PC-3 (cell line): ENCODE measurements at regions not wholly inside any gene's neighbourhood (a gene's known extent, or its start where the extent isn't known, plus 50 kb on each side); places are given as distances from the start of the nearest gene placed in this dataset.
A peak's percentile ranks its signal among the peaks of the same experiment; 100 is the strongest.

ENCODE experiments used
- ATAC-seq: fragments of 200-7000 bp; cut with Tn5 transposase; 2 replicates; pipeline ENCODE4 v1.9.1; 2020; ENCODE audit warnings: mild to moderate bottlenecking, moderate library complexity
- BruUV-seq: library from RNA; stranded (reverse); fragments of 400-500 nt; replicated peaks from 2 replicates; lab custom pipeline; 2021; lab: Mats Ljungman, UMichigan
- CTCF ChIA-PET: fragments of 300-600 bp; sonication (Branson Sonifier 250); formaldehyde crosslinking; loops from one replicate; lab custom pipeline; 2022; ENCODE audit warnings: antibody characterized with exemption; lab: Charles Lee
- POLR2A ChIA-PET: fragments of 300-600 bp; sonication (Branson Sonifier 250); formaldehyde crosslinking; loops from one replicate; lab custom pipeline; 2022; ENCODE audit warnings: antibody characterized with exemption; ENCODE audit not compliant: unreplicated experiment; lab: Charles Lee
- DNase-seq: peaks from one replicate; pipeline ENCODE4 v3.0.0-alpha.2; 2015
- H2AFZ ChIP-seq: fragments of 300-600 bp; sonication (generic); 2 replicates; pipeline ENCODE4 v1.6.0; 2016; ENCODE audit warnings: antibody characterized with exemption, low read length
- H3F3A ChIP-seq: fragments of 300-600 bp; sonication (generic); one replicate; pipeline ENCODE4 v1.6.0; 2017; ENCODE audit warnings: antibody characterized with exemption, low read length, control low read depth, mild to moderate bottlenecking; ENCODE audit not compliant: unreplicated experiment
- H3K27ac ChIP-seq: fragments of 300-600 bp; sonication (generic); 2 replicates; pipeline ENCODE4 v1.5.1; 2016; ENCODE audit warnings: mild to moderate bottlenecking, low read length
- H3K27me3 ChIP-seq: fragments of 300-600 bp; sonication (generic); 2 replicates; pipeline ENCODE4 v1.6.1; 2016; ENCODE audit warnings: low read length, mixed read lengths
- H3K36me3 ChIP-seq: fragments of 300-600 bp; sonication (generic); 2 replicates; pipeline ENCODE4 v1.6.1; 2016; ENCODE audit warnings: low read depth, mixed run types, low read length, mixed read lengths
- H3K4me1 ChIP-seq: fragments of 300-600 bp; sonication (generic); 2 replicates; pipeline ENCODE4 v1.5.1; 2016; ENCODE audit warnings: low read length; ENCODE audit not compliant: insufficient read depth
- H3K4me2 ChIP-seq: fragments of 300-600 bp; sonication (generic); 2 replicates; pipeline ENCODE4 v1.6.0; 2016; ENCODE audit warnings: low read length
- H3K4me3 ChIP-seq: fragments of 300-600 bp; sonication (generic); 2 replicates; pipeline ENCODE4 v1.5.1; 2016; ENCODE audit warnings: mild to moderate bottlenecking, low read length, mixed read lengths
- H3K79me2 ChIP-seq: fragments of 300-600 bp; sonication (generic); 2 replicates; pipeline ENCODE4 v1.6.1; 2017; ENCODE audit warnings: low read length, mixed read lengths
- H3K9ac ChIP-seq: fragments of 300-600 bp; sonication (generic); 2 replicates; pipeline ENCODE4 v1.6.0; 2016; ENCODE audit warnings: mild to moderate bottlenecking, low read length
- H3K9me2 ChIP-seq: fragments of 300-600 bp; sonication (generic); replicated peaks from 2 replicates; pipeline ENCODE4 v1.6.1; 2016; ENCODE audit warnings: mixed run types, low read length, mixed read lengths
- H3K9me3 ChIP-seq: fragments of 300-600 bp; sonication (generic); 2 replicates; pipeline ENCODE4 v1.6.1; 2016; ENCODE audit warnings: low read length, mixed read lengths
- H4K20me1 ChIP-seq: fragments of 300-600 bp; sonication (generic); 2 replicates; pipeline ENCODE4 v1.6.1; 2016; ENCODE audit warnings: low read length, mixed read lengths
- EZH2 ChIP-seq: fragments of 300-600 bp; sonication (generic); IDR thresholded peaks from one replicate; pipeline ENCODE4 v1.6.1; 2017; ENCODE audit warnings: antibody characterized with exemption, mild to moderate bottlenecking, low read length; ENCODE audit not compliant: unreplicated experiment
- EZH2phosphoT487 ChIP-seq: fragments of 300-600 bp; sonication (generic); IDR thresholded peaks from 2 replicates; pipeline ENCODE4 v1.6.1; 2018; ENCODE audit warnings: mild to moderate bottlenecking, antibody characterized with exemption, low read length, borderline replicate concordance
- intact Hi-C: fragments of 100-400 bp; cut with micrococcal nuclease; formaldehyde crosslinking; loops from 2 replicates; pipeline ENCODE4 v1.9.0; 2023
- TF ChIP-seq, protein P1 (sequence below): fragments of 300-600 bp; sonication (generic); conservative IDR thresholded peaks from 2 replicates; pipeline ENCODE4 v1.5.1; 2017; ENCODE audit warnings: antibody characterized with exemption, low read depth, mild to moderate bottlenecking, low read length

DNA sequence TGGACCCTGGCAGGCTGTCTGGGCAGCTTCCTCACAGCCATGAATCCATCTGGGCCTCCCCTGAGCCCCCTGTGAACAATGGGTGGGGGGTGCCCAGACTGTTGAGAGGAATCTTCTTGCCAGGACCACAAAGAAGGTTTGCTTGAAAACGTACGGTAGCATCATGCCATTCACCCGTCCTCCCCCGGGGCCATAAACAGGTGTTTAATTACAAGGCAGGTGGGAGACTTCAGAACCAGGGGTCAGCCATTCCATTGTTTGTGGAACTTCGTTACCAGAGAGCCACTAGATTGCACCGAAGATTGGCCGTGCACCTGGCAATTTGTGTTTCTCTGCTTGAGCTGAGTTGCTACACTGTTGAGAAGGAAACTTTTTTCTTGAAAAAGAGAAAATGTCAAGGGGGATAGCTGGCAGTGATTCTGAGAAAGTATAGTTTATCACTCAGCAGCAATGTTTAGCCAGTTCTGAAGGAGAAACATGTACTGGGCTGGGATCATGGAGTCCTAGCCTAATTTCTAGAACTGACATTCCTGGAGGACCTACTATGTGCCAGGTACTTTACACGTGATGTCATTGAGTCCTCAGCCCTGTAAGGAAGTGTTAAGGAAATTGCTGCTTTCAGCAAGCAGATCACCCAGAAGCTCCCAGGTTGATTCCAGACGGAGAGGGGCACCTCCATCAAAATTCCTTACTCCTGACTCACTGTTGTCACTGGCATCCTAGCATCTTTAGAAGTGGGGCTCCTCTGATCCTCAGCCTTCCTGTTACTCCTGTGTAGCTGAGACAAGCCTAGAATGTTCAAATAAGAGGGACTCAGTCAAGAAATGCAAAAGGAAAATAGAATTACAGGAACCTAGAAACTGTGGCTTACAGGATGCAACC is 103.8 kb upstream of the UBE2E1 start:
- CTCF ChIA-PET: interaction anchor here (0.6 kb wide), 1 partner anchor 56 kb away, joined by 3 read pairs; no protein-coding TSS in a partner anchor
- Histone ChIP-seq H3K4me3 (no peak overlapping the region), H3K36me3 (no peaks in the 10 kb centered on the region), H3K27ac (no peak overlapping the region), H3K79me2 (no peaks in the 10 kb centered on the region), H3F3A (no peaks in the 10 kb centered on the region), H3K4me2 (no peak overlapping the region), H3K9me3 (no peaks in the 10 kb centered on the region), H4K20me1 (no peaks in the 10 kb centered on the region), H3K4me1 (peaks cover 9% of the 10 kb centered on the region; the same call in 1 of the 2 replicates), H3K27me3 (no peaks in the 10 kb centered on the region), H3K9ac (no peak overlapping the region), H3K9me2 (no peaks in the 10 kb centered on the region), H2AFZ (no peak overlapping the region)
- TF ChIP-seq, protein P1, sequence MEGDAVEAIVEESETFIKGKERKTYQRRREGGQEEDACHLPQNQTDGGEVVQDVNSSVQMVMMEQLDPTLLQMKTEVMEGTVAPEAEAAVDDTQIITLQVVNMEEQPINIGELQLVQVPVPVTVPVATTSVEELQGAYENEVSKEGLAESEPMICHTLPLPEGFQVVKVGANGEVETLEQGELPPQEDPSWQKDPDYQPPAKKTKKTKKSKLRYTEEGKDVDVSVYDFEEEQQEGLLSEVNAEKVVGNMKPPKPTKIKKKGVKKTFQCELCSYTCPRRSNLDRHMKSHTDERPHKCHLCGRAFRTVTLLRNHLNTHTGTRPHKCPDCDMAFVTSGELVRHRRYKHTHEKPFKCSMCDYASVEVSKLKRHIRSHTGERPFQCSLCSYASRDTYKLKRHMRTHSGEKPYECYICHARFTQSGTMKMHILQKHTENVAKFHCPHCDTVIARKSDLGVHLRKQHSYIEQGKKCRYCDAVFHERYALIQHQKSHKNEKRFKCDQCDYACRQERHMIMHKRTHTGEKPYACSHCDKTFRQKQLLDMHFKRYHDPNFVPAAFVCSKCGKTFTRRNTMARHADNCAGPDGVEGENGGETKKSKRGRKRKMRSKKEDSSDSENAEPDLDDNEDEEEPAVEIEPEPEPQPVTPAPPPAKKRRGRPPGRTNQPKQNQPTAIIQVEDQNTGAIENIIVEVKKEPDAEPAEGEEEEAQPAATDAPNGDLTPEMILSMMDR: no peak
- TF ChIP-seq EZH2 (no peak), EZH2phosphoT487 (no peak)
- BruUV-seq: no TSS peak
- POLR2A ChIA-PET: no interaction called here
- ATAC-seq: peak; percentile 98
- DNase-seq: peak; percentile 83
- intact Hi-C loops: no loop called here

DNA sequence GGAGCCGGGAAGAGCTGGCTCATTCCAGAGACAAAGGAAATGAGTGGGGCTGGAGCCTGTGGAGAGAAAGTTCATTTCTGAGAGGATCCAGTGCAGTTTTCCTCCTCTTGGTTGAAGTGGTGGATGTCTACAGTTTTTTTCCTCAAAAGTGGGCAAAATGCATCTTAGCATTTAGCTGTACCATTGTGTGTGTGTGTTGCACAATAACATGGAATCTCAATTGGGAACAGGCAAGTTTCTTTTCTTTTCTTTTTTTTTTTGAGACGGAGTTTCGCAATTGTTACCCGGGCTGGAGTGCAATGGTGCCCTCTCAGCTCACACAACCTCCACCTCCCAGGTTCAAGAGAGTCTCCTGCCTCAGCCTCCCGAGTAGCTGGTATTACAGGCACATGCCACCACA is 101.5 kb upstream of the UBE2E1 start:
- TF ChIP-seq, protein P1: no peak
- TF ChIP-seq EZH2phosphoT487 (no peak), EZH2 (no peak)
- no peak for DNase-seq
- no peaks in the 10 kb centered on the region for H3F3A ChIP-seq
- peaks cover 9% of the 10 kb centered on the region; the same call in 1 of the 2 replicates for H3K4me1 ChIP-seq
- no peaks in the 10 kb centered on the region for H3K9me3 ChIP-seq
- no peak overlapping the region for H2AFZ ChIP-seq
- H3K36me3 ChIP-seq: no peaks in the 10 kb centered on the region
- BruUV-seq: no TSS peak
- no peak overlapping the region for H3K27ac ChIP-seq
- POLR2A ChIA-PET: interaction anchor here (0.7 kb wide), 1 partner anchor 284 kb away, joined by 6 read pairs; no protein-coding TSS in a partner anchor
- CTCF ChIA-PET: no interaction called here
- ATAC-seq: no peak
- no peak overlapping the region for H3K4me3 ChIP-seq
- H3K4me2 ChIP-seq: no peak overlapping the region
- H3K27me3 ChIP-seq: no peaks in the 10 kb centered on the region
- intact Hi-C loops: no loop called here
- H3K9me2 ChIP-seq: no peaks in the 10 kb centered on the region
- no peaks in the 10 kb centered on the region for H3K79me2 ChIP-seq
- no peaks in the 10 kb centered on the region for H4K20me1 ChIP-seq
- no peak overlapping the region for H3K9ac ChIP-seq

GRCh38 chr3:23706111-23706510 is 99.6 kb upstream of the UBE2E1 start:
- DNase-seq (no peak), ATAC-seq (no peak)
- no peak overlapping the region for H3K4me3 ChIP-seq
- ChIA-PET CTCF (no interaction called here), POLR2A (no interaction called here)
- no peaks in the 10 kb centered on the region for H4K20me1 ChIP-seq
- no TSS peak for BruUV-seq
- no peaks in the 10 kb centered on the region for H3K27me3 ChIP-seq
- no peak overlapping the region for H2AFZ ChIP-seq
- no peak overlapping the region for H3K4me2 ChIP-seq
- no peak overlapping the region for H3K9ac ChIP-seq
- H3F3A ChIP-seq: no peaks in the 10 kb centered on the region
- no peaks in the 10 kb centered on the region for H3K79me2 ChIP-seq
- H3K4me1 ChIP-seq: peaks cover 9% of the 10 kb centered on the region; the same call in 1 of the 2 replicates
- H3K9me2 ChIP-seq: no peaks in the 10 kb centered on the region
- TF ChIP-seq EZH2phosphoT487 (no peak), EZH2 (no peak)
- TF ChIP-seq, protein P1: no peak
- no peaks in the 10 kb centered on the region for H3K9me3 ChIP-seq
- no peak overlapping the region for H3K27ac ChIP-seq
- intact Hi-C loops: no loop called here
- H3K36me3 ChIP-seq: no peaks in the 10 kb centered on the region
